ENCODE measurements at regions not wholly inside any gene's neighbourhood (a gene's known extent, or its start where the extent isn't known, plus 50 kb on each side); places are given as distances from the start of the nearest gene placed in this dataset.

DNA sequence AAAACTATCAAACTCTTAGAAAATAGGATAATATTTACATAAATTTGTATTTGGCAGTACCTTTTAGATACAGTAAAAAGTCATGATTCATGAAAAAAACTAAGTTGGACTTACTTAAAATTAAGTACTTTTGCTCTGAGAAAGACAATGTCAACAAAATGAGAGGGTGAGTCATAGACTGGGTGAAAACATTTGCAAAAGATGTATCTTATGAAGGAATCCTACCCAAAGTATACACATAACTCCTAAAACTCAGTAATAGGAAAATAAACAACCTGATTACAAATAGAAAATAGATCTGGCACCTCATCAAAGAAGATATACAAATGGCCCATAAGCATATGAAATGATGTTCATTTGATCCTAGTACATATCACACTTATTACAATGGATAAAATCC lies 1154.6 kb downstream of the JRKL start:
- no peak for TF ChIP-seq JUND (IDR thresholded peaks at IDR 0.05)
- TF ChIP-seq FOXA2 (IDR thresholded peaks at IDR 0.05) = no peak
- TF ChIP-seq, protein P1, sequence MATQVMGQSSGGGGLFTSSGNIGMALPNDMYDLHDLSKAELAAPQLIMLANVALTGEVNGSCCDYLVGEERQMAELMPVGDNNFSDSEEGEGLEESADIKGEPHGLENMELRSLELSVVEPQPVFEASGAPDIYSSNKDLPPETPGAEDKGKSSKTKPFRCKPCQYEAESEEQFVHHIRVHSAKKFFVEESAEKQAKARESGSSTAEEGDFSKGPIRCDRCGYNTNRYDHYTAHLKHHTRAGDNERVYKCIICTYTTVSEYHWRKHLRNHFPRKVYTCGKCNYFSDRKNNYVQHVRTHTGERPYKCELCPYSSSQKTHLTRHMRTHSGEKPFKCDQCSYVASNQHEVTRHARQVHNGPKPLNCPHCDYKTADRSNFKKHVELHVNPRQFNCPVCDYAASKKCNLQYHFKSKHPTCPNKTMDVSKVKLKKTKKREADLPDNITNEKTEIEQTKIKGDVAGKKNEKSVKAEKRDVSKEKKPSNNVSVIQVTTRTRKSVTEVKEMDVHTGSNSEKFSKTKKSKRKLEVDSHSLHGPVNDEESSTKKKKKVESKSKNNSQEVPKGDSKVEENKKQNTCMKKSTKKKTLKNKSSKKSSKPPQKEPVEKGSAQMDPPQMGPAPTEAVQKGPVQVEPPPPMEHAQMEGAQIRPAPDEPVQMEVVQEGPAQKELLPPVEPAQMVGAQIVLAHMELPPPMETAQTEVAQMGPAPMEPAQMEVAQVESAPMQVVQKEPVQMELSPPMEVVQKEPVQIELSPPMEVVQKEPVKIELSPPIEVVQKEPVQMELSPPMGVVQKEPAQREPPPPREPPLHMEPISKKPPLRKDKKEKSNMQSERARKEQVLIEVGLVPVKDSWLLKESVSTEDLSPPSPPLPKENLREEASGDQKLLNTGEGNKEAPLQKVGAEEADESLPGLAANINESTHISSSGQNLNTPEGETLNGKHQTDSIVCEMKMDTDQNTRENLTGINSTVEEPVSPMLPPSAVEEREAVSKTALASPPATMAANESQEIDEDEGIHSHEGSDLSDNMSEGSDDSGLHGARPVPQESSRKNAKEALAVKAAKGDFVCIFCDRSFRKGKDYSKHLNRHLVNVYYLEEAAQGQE (IDR thresholded peaks at IDR 0.05) = no peak
- no peak for TF ChIP-seq ZBTB33 (IDR thresholded peaks at IDR 0.05)
- DNase-seq (ENCODE audit: low spot score) = no peak

DNA sequence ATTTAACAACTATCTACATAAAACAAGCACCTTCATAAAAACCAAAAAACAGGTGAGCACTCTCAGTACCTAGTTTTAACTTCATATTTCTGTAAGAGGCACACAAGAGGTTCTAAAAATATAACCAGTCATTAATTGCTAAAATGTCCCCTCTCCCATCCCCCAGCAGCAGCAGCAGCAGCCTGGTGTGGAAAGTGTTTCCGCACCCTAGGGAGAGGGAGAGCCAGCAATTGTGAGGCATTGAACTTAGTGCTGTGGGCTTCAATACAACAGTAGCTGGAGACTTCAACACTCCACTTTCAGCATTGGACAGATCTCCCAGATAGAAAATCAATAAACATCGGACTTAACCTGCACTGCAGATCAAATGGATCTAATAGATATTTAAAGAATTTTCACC lies 1158.5 kb downstream of the JRKL start:
- TF ChIP-seq JUND (IDR thresholded peaks at IDR 0.05) (no peak), SP1 (IDR thresholded peaks at IDR 0.05) (no peak), NR2F2 (IDR thresholded peaks at IDR 0.05) (no peak), ZBTB33 (IDR thresholded peaks at IDR 0.05) (no peak), GABPA (IDR thresholded peaks at IDR 0.05 in 1 of 2, conservative IDR thresholded peaks at IDR 0.05 in 1 of 2) (no peak), RXRA (IDR thresholded peaks at IDR 0.05) (no peak), FOXA1 (IDR thresholded peaks at IDR 0.05) (no peak), YY1 (IDR thresholded peaks at IDR 0.05) (no peak)
- H3K9me3 ChIP-seq (ENCODE audit: control insufficient read depth in 4 of 4, low read length in 3 of 4) = no peaks in the 10 kb centered on the region

More for the DNA sequence above, 1154.6 kb downstream of the JRKL start:
- Histone ChIP-seq H3K9me3 (ENCODE audit: control insufficient read depth in 4 of 4, low read length in 3 of 4) (no peaks in the 10 kb centered on the region), H3K27ac (ENCODE audit: low read depth in 1 of 2, low read length in 2 of 2) (no peak overlapping the region), H3K36me3 (ENCODE audit: control insufficient read depth in 4 of 4, insufficient read depth in 3 of 4, low read depth in 1 of 4, low read length in 3 of 4) (no peaks in the 10 kb centered on the region), H3K27me3 (ENCODE audit: control insufficient read depth in 4 of 4, insufficient read depth in 4 of 4, low read length in 3 of 4) (no peaks in the 10 kb centered on the region), H3K9ac (ENCODE audit: low read depth in 1 of 2, low read length in 2 of 2) (no peak overlapping the region), H3K4me1 (ENCODE audit: control insufficient read depth in 4 of 4, insufficient read depth in 4 of 4, low read length in 3 of 4) (no peaks in the 10 kb centered on the region), H3K4me3 (ENCODE audit: low read depth in 1 of 3, low read length in 3 of 3) (no peak overlapping the region)

DNA sequence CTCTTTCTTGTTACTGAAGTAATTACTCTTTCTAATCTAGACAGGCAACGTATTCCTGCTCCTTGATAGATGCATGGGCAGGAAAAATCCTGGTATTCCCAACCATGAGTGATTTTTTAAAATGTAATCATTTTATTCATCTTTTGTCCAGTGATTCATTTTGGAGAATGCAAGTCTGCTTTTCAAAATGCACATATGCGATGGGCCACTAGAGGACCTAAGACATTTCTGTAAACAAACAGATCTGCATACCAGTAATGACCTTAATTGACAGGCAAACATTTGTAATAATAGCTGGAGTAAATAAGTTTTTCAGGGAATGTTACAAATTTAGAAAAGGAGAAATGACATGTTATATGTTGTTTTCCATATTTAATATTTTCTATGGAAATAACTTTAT lies 1167.6 kb downstream of the JRKL start:
- DNase-seq (ENCODE audit: low spot score) = no peak
- TF ChIP-seq TAF1 (conservative IDR thresholded peaks at IDR 0.05) (no peak), SP1 (IDR thresholded peaks at IDR 0.05) (no peak), RAD21 (IDR thresholded peaks at IDR 0.05) (peak in 1 of 2 donors; percentile 18), HNF4A (conservative IDR thresholded peaks at IDR 0.05) (no peak), MAX (IDR thresholded peaks at IDR 0.05) (no peak)
- no peaks in the 10 kb centered on the region for H3K36me3 ChIP-seq (ENCODE audit: control insufficient read depth in 4 of 4, insufficient read depth in 3 of 4, low read depth in 1 of 4, low read length in 3 of 4)
- no peak overlapping the region for H3K4me3 ChIP-seq (ENCODE audit: low read depth in 1 of 3, low read length in 3 of 3)
- no peaks in the 10 kb centered on the region for H3K27me3 ChIP-seq (ENCODE audit: control insufficient read depth in 4 of 4, insufficient read depth in 4 of 4, low read length in 3 of 4)
- H3K27ac ChIP-seq (ENCODE audit: low read depth in 1 of 2, low read length in 2 of 2) = no peak overlapping the region
- 57% methylated on average over 2 of the region's 2 CpGs for WGBS
- no peaks in the 10 kb centered on the region for H3K4me1 ChIP-seq (ENCODE audit: control insufficient read depth in 4 of 4, insufficient read depth in 4 of 4, low read length in 3 of 4)
- no peaks in the 10 kb centered on the region for H3K9me3 ChIP-seq (ENCODE audit: control insufficient read depth in 4 of 4, low read length in 3 of 4)
- H3K9ac ChIP-seq (ENCODE audit: low read depth in 1 of 2, low read length in 2 of 2) = no peak overlapping the region

More for the DNA sequence above, 1158.5 kb downstream of the JRKL start:
- H3K27ac ChIP-seq (ENCODE audit: low read depth in 1 of 2, low read length in 2 of 2) = no peak overlapping the region
- 67% methylated on average over 2 of the region's 2 CpGs for WGBS
- H3K9ac ChIP-seq (ENCODE audit: low read depth in 1 of 2, low read length in 2 of 2) = no peak overlapping the region
- no peak for DNase-seq (ENCODE audit: low spot score)
- H3K27me3 ChIP-seq (ENCODE audit: control insufficient read depth in 4 of 4, insufficient read depth in 4 of 4, low read length in 3 of 4) = no peaks in the 10 kb centered on the region
- H3K4me1 ChIP-seq (ENCODE audit: control insufficient read depth in 4 of 4, insufficient read depth in 4 of 4, low read length in 3 of 4) = no peaks in the 10 kb centered on the region
- no peaks in the 10 kb centered on the region for H3K36me3 ChIP-seq (ENCODE audit: control insufficient read depth in 4 of 4, insufficient read depth in 3 of 4, low read depth in 1 of 4, low read length in 3 of 4)
- no peak overlapping the region for H3K4me3 ChIP-seq (ENCODE audit: low read depth in 1 of 3, low read length in 3 of 3)
